ENCODE measurements at regions not wholly inside any gene's neighbourhood (a gene's known extent, or its start where the extent isn't known, plus 50 kb on each side); places are given as distances from the start of the nearest gene placed in this dataset.

GRCh38 chr2:8202132-8202531, 479.7 kb upstream of the ID2 start:
- H3K27me3 ChIP-seq = no peaks in the 10 kb centered on the region
- H3K36me3 ChIP-seq = no peaks in the 10 kb centered on the region
- H3K4me3 ChIP-seq = no peak overlapping the region
- H3K4me1 ChIP-seq = no peaks in the 10 kb centered on the region
- no peak for DNase-seq
- H3K9me3 ChIP-seq = peaks cover 0 to 4% (median 0%) of the 10 kb centered on the region in 3 donors
- intact Hi-C loops (cut with DNase I; ENCODE audit: low total_unique reads) = no loop called here
- no peak for TF ChIP-seq CTCF (IDR thresholded peaks at IDR 0.05 in 4 of 5, conservative IDR thresholded peaks at IDR 0.05 in 1 of 5)
- no peak for TF ChIP-seq POLR2A (IDR thresholded peaks at IDR 0.05)
- in situ Hi-C loops (cut with MboI; ENCODE audit: low sequenced_read_pairs in 4 of 4) = no loop called here
- ATAC-seq = no peak
- H3K27ac ChIP-seq = no peak overlapping the region

- no peak for ATAC-seq
- in situ Hi-C loops (cut with MboI; ENCODE audit: low sequenced_read_pairs in 4 of 4) = no loop called here
These were observed 478.5 kb upstream of the ID2 start for GRCh38 chr2:8203364-8203763.

GRCh38 chr2:8204711-8205110, 477.1 kb upstream of the ID2 start:
- no peak overlapping the region for H3K4me3 ChIP-seq
- H3K27ac ChIP-seq = no peak overlapping the region
- in situ Hi-C loops (cut with MboI; ENCODE audit: low sequenced_read_pairs in 4 of 4) = no loop called here
- intact Hi-C loops (cut with DNase I; ENCODE audit: low total_unique reads) = no loop called here
- no peak for TF ChIP-seq POLR2A (IDR thresholded peaks at IDR 0.05)
- TF ChIP-seq CTCF (IDR thresholded peaks at IDR 0.05 in 4 of 5, conservative IDR thresholded peaks at IDR 0.05 in 1 of 5) = no peak
- no peaks in the 10 kb centered on the region for H3K4me1 ChIP-seq
- H3K27me3 ChIP-seq = no peaks in the 10 kb centered on the region
- DNase-seq (no peak), ATAC-seq (no peak)
- no peaks in the 10 kb centered on the region for H3K36me3 ChIP-seq
- H3K9me3 ChIP-seq = peaks cover 0 to 16% (median 5%) of the 10 kb centered on the region in 3 donors

More at GRCh38 chr2:8203364-8203763, 478.5 kb upstream of the ID2 start:
- no peak overlapping the region for H3K27ac ChIP-seq
- no peaks in the 10 kb centered on the region for H3K36me3 ChIP-seq
- no peaks in the 10 kb centered on the region for H3K27me3 ChIP-seq
- peaks cover 0 to 16% (median 5%) of the 10 kb centered on the region in 3 donors for H3K9me3 ChIP-seq
- intact Hi-C loops (cut with DNase I; ENCODE audit: low total_unique reads) = no loop called here
- H3K4me1 ChIP-seq = no peaks in the 10 kb centered on the region
- TF ChIP-seq POLR2A (IDR thresholded peaks at IDR 0.05) = no peak
- no peak for TF ChIP-seq CTCF (IDR thresholded peaks at IDR 0.05 in 4 of 5, conservative IDR thresholded peaks at IDR 0.05 in 1 of 5)
- H3K4me3 ChIP-seq = no peak overlapping the region
- DNase-seq = no peak

- Histone ChIP-seq H3K36me3 (no peaks in the 10 kb centered on the region), H3K9me3 (peaks cover 0 to 16% (median 5%) of the 10 kb centered on the region in 3 donors), H3K27ac (no peak overlapping the region), H3K4me3 (no peak overlapping the region), H3K4me1 (no peaks in the 10 kb centered on the region), H3K27me3 (no peaks in the 10 kb centered on the region)
- DNase-seq (no peak), ATAC-seq (no peak)
- intact Hi-C loops (cut with DNase I; ENCODE audit: low total_unique reads) (no loop called here), in situ Hi-C loops (cut with MboI; ENCODE audit: low sequenced_read_pairs in 4 of 4) (no loop called here)
- TF ChIP-seq POLR2A (IDR thresholded peaks at IDR 0.05) = no peak
- TF ChIP-seq CTCF (IDR thresholded peaks at IDR 0.05 in 4 of 5, conservative IDR thresholded peaks at IDR 0.05 in 1 of 5) = no peak
These were observed 472.4 kb upstream of the ID2 start for GRCh38 chr2:8209494-8209893.

- no peak for TF ChIP-seq POLR2A (IDR thresholded peaks at IDR 0.05)
- TF ChIP-seq CTCF (IDR thresholded peaks at IDR 0.05 in 4 of 5, conservative IDR thresholded peaks at IDR 0.05 in 1 of 5) = no peak
- no peaks in the 10 kb centered on the region for H3K27me3 ChIP-seq
- intact Hi-C loops (cut with DNase I; ENCODE audit: low total_unique reads) = no loop called here
- H3K4me1 ChIP-seq = no peaks in the 10 kb centered on the region
- in situ Hi-C loops (cut with MboI; ENCODE audit: low sequenced_read_pairs in 4 of 4) = no loop called here
- H3K9me3 ChIP-seq = peaks cover 0 to 16% (median 5%) of the 10 kb centered on the region in 3 donors
- DNase-seq (no peak), ATAC-seq (no peak)
- no peaks in the 10 kb centered on the region for H3K36me3 ChIP-seq
- H3K27ac ChIP-seq = no peak overlapping the region
- no peak overlapping the region for H3K4me3 ChIP-seq
These were observed 470.5 kb upstream of the ID2 start for GRCh38 chr2:8211384-8211783.
